Esophagus muscularis mucosa (tissue), 4 donors: ENCODE measurements at regions not wholly inside any gene's neighbourhood (a gene's known extent, or its start where the extent isn't known, plus 50 kb on each side); places are given as distances from the start of the nearest gene placed in this dataset.

Experiments
- DNase-seq: peaks from one replicate; pipeline ENCODE4 v3.0.0-alpha.2; 2017; ENCODE audit errors: extremely low spot score
- H3K27ac ChIP-seq, 4 donors: fragments of 200-600 bp; sonication (generic); replicated peaks in 1 of 4; 1 replicate in 3 of 4; 2 replicates in 1 of 4; pipeline ENCODE4 v1.5.1; 2016 to 2019; ENCODE audit warnings: mild to moderate bottlenecking in 1 of 4
- H3K27me3 ChIP-seq, 4 donors: fragments of 200-600 bp; sonication (generic); one replicate each; pipeline versions ENCODE4 v1.5.1 to v1.6.0; 2016 to 2019
- H3K36me3 ChIP-seq, 4 donors: fragments of 200-600 bp; sonication (generic); one replicate each; pipeline ENCODE4 v1.5.1; 2016 to 2019
- H3K4me1 ChIP-seq, 4 donors: fragments of 200-600 bp; sonication (generic); one replicate each; pipeline ENCODE4 v1.5.1; 2016 to 2019
- H3K4me3 ChIP-seq, 4 donors: fragments of 200-600 bp; sonication (generic); 1 replicate in 2 of 4; 2 replicates in 2 of 4; pipeline ENCODE4 v1.5.1; 2016 to 2019; ENCODE audit warnings: mild to moderate bottlenecking in 4 of 4, moderate library complexity in 1 of 4
- H3K9me3 ChIP-seq, 4 donors: fragments of 200-600 bp; sonication (generic); 1 replicate in 3 of 4; 2 replicates in 1 of 4; pipeline ENCODE4 v1.5.1; 2016 to 2019
- EP300 ChIP-seq: sonication (generic); formaldehyde crosslinking; IDR thresholded peaks from one replicate; pipeline ENCODE4 v1.6.1; 2017; ENCODE audit warnings: antibody characterized with exemption
- POLR2A ChIP-seq: fragments of 450-650 bp; IDR thresholded peaks from one replicate; pipeline ENCODE4 v1.6.1; 2017; ENCODE audit warnings: antibody characterized with exemption, moderate library complexity, mild to moderate bottlenecking, low read depth
- POLR2AphosphoS5 ChIP-seq, 2 donors: sonication (generic); formaldehyde crosslinking; IDR thresholded peaks; one replicate each; pipeline ENCODE4 v1.6.1; 2017; ENCODE audit warnings: antibody characterized with exemption in 2 of 2
- WGBS: methylation state at CpG from one replicate; pipeline ENCODE4 v1.1.5; 2018; 5-methylcytosine and 5-hydroxymethylcytosine counted together
- intact Hi-C: fragments of 100-400 bp; cut with DNase I; formaldehyde crosslinking; loops from one replicate; pipeline ENCODE4 v1.15.1; 2023
- TF ChIP-seq, protein P1 (sequence below), 3 experiments: fragments of 200-600 bp in 2 of 3; fragments of 450-650 bp in 1 of 3; sonication (generic) in 2 of 3; IDR thresholded peaks; one replicate each; pipeline ENCODE4 v1.5.1; 2017 to 2019; ENCODE audit warnings: antibody characterized with exemption in 3 of 3, mild to moderate bottlenecking in 2 of 3, moderate library complexity in 1 of 3

DNA sequence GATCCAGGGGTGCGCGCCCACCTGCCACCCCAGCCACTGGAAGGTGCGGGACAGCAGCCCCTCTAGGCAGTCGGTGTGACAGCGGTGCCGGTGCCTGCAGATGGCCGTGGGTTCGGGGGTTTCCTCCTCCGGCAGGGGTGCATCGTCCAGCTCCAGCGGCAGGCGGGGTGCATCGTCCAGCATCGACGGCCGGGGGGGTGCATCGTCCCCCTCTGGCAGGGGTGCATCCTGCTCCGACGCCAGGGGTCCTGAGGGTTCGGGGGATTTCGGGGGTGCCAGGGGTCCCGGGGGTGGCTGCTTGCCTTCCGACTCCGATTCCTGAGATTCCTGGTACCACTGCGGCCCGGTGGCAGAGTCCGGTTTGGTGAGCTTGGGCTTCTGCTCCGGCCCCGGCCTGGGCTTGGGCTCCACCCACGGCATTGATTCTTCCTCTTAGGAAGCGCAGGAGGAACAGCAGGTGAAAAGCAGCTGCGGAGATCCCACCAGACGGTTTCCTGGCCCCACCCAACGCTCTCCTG lies 90.2 kb upstream of the RAB18 start:
- Histone ChIP-seq H3K27ac (no peak overlapping the region), H3K36me3 (no peaks in the 10 kb centered on the region), H3K27me3 (peaks cover 0 to 14% (median 2%) of the 10 kb centered on the region in 4 donors), H3K4me1 (no peaks in the 10 kb centered on the region), H3K4me3 (no peak overlapping the region), H3K9me3 (peaks cover 0 to 6% (median 0%) of the 10 kb centered on the region in 4 donors)
- WGBS, result 50% methylated on average over 2 of the region's 34 CpGs
- TF ChIP-seq EP300, result no peak
- TF ChIP-seq, protein P1, sequence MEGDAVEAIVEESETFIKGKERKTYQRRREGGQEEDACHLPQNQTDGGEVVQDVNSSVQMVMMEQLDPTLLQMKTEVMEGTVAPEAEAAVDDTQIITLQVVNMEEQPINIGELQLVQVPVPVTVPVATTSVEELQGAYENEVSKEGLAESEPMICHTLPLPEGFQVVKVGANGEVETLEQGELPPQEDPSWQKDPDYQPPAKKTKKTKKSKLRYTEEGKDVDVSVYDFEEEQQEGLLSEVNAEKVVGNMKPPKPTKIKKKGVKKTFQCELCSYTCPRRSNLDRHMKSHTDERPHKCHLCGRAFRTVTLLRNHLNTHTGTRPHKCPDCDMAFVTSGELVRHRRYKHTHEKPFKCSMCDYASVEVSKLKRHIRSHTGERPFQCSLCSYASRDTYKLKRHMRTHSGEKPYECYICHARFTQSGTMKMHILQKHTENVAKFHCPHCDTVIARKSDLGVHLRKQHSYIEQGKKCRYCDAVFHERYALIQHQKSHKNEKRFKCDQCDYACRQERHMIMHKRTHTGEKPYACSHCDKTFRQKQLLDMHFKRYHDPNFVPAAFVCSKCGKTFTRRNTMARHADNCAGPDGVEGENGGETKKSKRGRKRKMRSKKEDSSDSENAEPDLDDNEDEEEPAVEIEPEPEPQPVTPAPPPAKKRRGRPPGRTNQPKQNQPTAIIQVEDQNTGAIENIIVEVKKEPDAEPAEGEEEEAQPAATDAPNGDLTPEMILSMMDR (IDR thresholded peaks at IDR 0.05), result no peak
- no peak for TF ChIP-seq POLR2A
- no peak for TF ChIP-seq POLR2AphosphoS5 (IDR thresholded peaks at IDR 0.05)
- no peak for DNase-seq
- intact Hi-C loops, result no loop called here

DNA sequence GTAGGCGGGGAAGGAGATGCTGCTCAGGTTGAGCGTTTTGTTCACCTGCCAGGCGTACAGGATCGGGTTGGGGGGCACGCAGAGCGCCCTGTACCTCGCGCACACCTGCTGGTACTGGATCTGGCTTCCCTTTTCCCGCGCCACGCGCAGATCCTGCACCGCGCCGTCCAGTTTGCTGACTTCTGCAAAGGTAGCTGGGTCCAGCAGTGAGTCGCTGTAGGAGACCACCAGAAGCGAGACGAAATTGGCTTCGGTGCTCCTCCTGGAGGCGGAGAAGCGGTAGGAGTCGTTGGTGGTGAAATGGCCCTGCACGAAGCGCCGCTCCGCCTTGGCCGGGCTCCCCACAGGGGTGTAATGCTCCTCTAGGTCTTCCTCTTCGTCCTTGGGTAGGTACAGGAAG lies 90.7 kb upstream of the RAB18 start:
- WGBS, result 66% methylated on average over 23 of the region's 28 CpGs
- H3K9me3 ChIP-seq, result peaks cover 0 to 6% (median 0%) of the 10 kb centered on the region in 4 donors
- intact Hi-C loops, result no loop called here
- TF ChIP-seq, protein P1 (IDR thresholded peaks at IDR 0.05), result no peak
- TF ChIP-seq POLR2A (no peak), POLR2AphosphoS5 (IDR thresholded peaks at IDR 0.05) (no peak), EP300 (no peak)
- DNase-seq, result no peak
- peaks cover 0 to 14% (median 2%) of the 10 kb centered on the region in 4 donors for H3K27me3 ChIP-seq
- H3K4me1 ChIP-seq, result no peaks in the 10 kb centered on the region
- no peaks in the 10 kb centered on the region for H3K36me3 ChIP-seq
- H3K4me3 ChIP-seq, result no peak overlapping the region
- no peak overlapping the region for H3K27ac ChIP-seq

DNA sequence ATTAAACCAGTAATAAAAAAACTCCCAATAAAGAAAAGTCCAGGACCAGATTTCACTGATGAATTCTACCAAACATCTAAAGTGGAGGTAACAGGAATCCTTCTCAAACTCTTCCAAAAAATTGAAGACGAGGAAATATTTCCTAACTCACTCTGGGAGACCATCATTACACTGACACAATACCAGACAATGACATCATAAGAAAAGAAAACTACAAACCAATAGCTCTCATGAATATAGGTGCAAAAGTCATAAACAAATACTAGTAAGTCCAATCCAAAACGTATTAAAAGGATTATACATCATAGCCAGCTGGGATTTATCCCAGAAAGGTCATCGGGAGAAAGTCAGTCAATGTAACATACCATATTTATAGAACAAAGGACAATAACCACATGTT lies 94.0 kb upstream of the RAB18 start:
- no peaks in the 10 kb centered on the region for H3K9me3 ChIP-seq
- peaks cover 0 to 14% (median 2%) of the 10 kb centered on the region in 4 donors for H3K27me3 ChIP-seq
- no peaks in the 10 kb centered on the region for H3K36me3 ChIP-seq
- TF ChIP-seq POLR2A, result no peak
- DNase-seq, result no peak
- no peaks in the 10 kb centered on the region for H3K4me1 ChIP-seq
- no peak overlapping the region for H3K27ac ChIP-seq
- no peak overlapping the region for H3K4me3 ChIP-seq
- intact Hi-C loops, result no loop called here
- WGBS, result 31% methylated on average over 3 of the region's 3 CpGs

DNA sequence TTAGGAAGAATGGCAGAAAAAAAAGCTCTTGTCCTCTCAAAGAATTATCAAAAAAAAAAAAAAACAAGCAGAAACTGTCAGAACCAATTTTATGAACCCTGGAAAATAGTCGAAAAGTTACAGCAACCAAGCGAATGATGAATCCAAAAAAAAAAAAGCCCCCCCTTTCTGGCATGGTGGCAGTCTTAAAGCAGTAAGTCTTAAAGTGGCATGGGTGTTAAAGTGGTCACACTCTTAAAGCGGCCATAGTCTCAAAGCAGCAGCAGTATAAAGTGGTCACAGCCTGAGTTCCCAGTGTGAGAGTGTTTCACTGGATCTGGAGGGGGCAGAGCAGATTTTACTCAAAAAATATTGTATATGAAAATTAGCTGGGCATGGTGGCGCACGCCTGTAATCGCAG lies 96.8 kb upstream of the RAB18 start:
- H3K27ac ChIP-seq, result no peak overlapping the region
- no peaks in the 10 kb centered on the region for H3K9me3 ChIP-seq
- no peaks in the 10 kb centered on the region for H3K4me1 ChIP-seq
- H3K36me3 ChIP-seq, result no peaks in the 10 kb centered on the region
- DNase-seq, result no peak
- H3K27me3 ChIP-seq, result no peaks in the 10 kb centered on the region
- TF ChIP-seq POLR2AphosphoS5 (IDR thresholded peaks at IDR 0.05) (no peak), EP300 (no peak), POLR2A (no peak)
- TF ChIP-seq, protein P1 (IDR thresholded peaks at IDR 0.05), result no peak
- no peak overlapping the region for H3K4me3 ChIP-seq
- WGBS, result 94% methylated on average over 6 of the region's 6 CpGs
- intact Hi-C loops, result no loop called here

DNA sequence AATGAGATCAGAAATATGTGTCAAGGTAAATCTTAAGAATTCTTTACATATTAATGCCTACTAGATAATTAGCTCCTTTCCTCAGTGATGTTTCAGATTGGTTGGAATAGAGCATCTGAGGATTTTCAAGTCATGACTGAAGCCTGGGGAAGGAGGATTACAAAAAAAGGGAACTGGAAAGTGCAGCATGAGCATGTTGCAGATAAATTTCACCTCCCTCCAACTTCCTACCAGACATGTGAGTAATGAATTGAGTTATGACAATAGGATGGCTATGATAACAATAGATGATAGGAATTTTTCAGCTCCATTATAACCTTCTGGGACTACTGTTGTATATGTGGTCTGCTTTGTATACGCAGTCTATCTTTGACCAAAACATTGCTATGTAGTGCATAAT lies 104.2 kb upstream of the RAB18 start:
- intact Hi-C loops, result no loop called here
- H3K27ac ChIP-seq, result no peak overlapping the region
- H3K36me3 ChIP-seq, result no peaks in the 10 kb centered on the region
- 96% methylated on average over 1 of the region's 1 CpG for WGBS
- no peaks in the 10 kb centered on the region for H3K4me1 ChIP-seq
- no peaks in the 10 kb centered on the region for H3K27me3 ChIP-seq
- H3K4me3 ChIP-seq, result no peak overlapping the region
- DNase-seq, result no peak
- TF ChIP-seq EP300 (no peak), POLR2AphosphoS5 (IDR thresholded peaks at IDR 0.05) (no peak), POLR2A (no peak)
- no peaks in the 10 kb centered on the region for H3K9me3 ChIP-seq

DNA sequence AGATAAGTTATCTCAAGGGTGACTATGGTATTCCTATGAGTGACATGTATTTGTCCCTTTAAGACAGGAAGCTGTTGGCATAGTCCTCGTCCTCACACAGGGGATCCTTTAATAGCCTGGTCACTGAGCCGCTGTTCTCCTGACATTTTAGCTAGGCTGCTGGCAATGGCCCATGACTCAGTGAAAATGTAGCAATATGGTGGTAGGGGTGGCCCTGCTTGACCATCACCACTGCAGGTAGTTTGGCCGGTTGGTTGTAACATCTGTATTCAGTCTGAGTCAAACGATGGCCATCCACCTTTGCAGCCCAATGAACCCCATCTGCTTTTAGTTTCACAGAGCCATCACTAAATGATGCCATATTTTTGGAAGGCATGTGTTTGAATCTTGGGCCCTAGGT lies 110.1 kb upstream of the RAB18 start:
- TF ChIP-seq, protein P1 (IDR thresholded peaks at IDR 0.05), result no peak
- TF ChIP-seq POLR2A (no peak), EP300 (no peak), POLR2AphosphoS5 (IDR thresholded peaks at IDR 0.05) (no peak)
- Histone ChIP-seq H3K36me3 (no peaks in the 10 kb centered on the region), H3K27me3 (no peaks in the 10 kb centered on the region), H3K27ac (no peak overlapping the region), H3K4me3 (no peak overlapping the region), H3K4me1 (no peaks in the 10 kb centered on the region), H3K9me3 (no peaks in the 10 kb centered on the region)
- no peak for DNase-seq
- intact Hi-C loops, result no loop called here
- WGBS, result 97% methylated on average over 4 of the region's 4 CpGs
